ENCODE measurements at regions not wholly inside any gene's neighbourhood (a gene's known extent, or its start where the extent isn't known, plus 50 kb on each side); places are given as distances from the start of the nearest gene placed in this dataset.

DNA sequence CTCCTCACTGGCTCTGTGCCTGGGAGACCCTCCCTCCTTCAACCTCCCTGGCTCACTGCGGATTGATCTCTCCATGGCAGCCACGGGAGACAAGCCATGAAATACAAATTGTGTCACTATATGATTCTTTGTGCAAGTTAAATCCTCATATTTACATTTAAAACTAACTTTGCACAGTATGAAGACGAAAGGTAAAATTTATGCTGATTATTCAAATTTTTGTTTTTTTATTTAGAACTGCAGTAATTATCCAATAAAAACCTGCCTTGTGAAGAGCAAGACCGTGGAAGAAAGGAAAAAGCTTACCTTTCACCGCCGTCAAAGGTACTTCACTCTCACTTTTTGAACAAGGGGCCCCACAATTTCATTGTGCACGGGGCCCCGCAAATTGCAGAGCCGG lies 436.9 kb downstream of the EIPR1 start (continued):
- TF ChIP-seq ZBTB33 (IDR thresholded peaks at IDR 0.05; ENCODE audit: extremely low read depth, insufficient replicate concordance, low read length), result no peak
- TF ChIP-seq CEBPB (IDR thresholded peaks at IDR 0.05; ENCODE audit: low read depth), result no peak
- TF ChIP-seq SIN3A (IDR thresholded peaks at IDR 0.05; ENCODE audit: low read depth), result no peak
- TF ChIP-seq ZFX (IDR thresholded peaks at IDR 0.05), result no peak
- no peak for TF ChIP-seq EGR1 (IDR thresholded peaks at IDR 0.05; ENCODE audit: low read depth)
- TF ChIP-seq SP1 (IDR thresholded peaks at IDR 0.05; ENCODE audit: low read depth), result no peak
- TF ChIP-seq SRF (IDR thresholded peaks at IDR 0.05; ENCODE audit: low read depth), result no peak

DNA sequence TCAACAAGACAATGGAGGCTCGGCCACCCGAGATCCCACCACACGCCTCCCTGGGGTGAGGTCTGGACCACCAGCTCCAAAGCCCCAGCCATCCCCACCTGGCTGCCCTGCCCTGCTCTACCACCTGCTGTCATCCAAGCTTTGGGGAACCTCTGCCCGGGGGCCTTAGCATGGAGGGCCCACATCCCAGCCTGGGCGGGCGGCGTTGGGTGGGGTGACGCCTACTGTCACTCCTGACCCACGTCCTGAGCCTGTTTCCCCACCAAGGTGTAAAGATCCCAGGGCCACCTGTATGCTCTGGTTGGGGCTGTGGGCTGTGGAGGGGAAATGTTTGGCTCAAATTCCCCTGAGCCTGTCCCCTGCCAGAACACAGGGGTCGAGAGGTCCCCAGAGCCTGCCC lies 437.6 kb downstream of the EIPR1 start:
- Histone ChIP-seq H3K79me2 (ENCODE audit: insufficient read depth, low read length) (no peaks in the 10 kb centered on the region), H3K27me3 (ENCODE audit: insufficient read depth, low read length) (no peaks in the 10 kb centered on the region), H3K4me1 (ENCODE audit: control insufficient read depth in 1 of 2, insufficient read depth in 2 of 2, low read length in 2 of 2) (no peaks in the 10 kb centered on the region), H3K4me2 (ENCODE audit: low read length) (no peak overlapping the region), H2AFZ (ENCODE audit: low read depth, low read length, poor library complexity, severe bottlenecking) (no peak overlapping the region), H3K9me2 (ENCODE audit: insufficient read depth) (no peaks in the 10 kb centered on the region), H3K36me3 (ENCODE audit: control insufficient read depth in 1 of 2, insufficient read depth in 2 of 2, low read length in 2 of 2) (no peaks in the 10 kb centered on the region), H3K4me3 (replicated peaks in 1 of 2; ENCODE audit: low read depth in 1 of 2, low read length in 2 of 2) (no peak overlapping the region), H3K9ac (ENCODE audit: low read length) (no peak overlapping the region), H4K20me1 (ENCODE audit: insufficient read depth) (no peaks in the 10 kb centered on the region), H3K9me3 (ENCODE audit: control insufficient read depth in 1 of 2, insufficient read depth in 1 of 2, low read depth in 1 of 2, low read length in 2 of 2) (no peaks in the 10 kb centered on the region), H3K27ac (ENCODE audit: low read depth, low read length) (no peak overlapping the region)
- ChIA-PET CTCF (no interaction called here), POLR2A (no interaction called here), RAD21 (ENCODE audit: low non-redundant PET in 1 of 2, low total read pairs in 2 of 2, uncharacterized antibody in 2 of 2, unreplicated experiment in 2 of 2) (no interaction called here)
- no peak for ATAC-seq
- no peak for TF ChIP-seq FOSL1 (IDR thresholded peaks at IDR 0.05; ENCODE audit: low read depth)
- BruUV-seq (replicated peaks), result no TSS peak
- intact Hi-C loops (cut with micrococcal nuclease), result no loop called here
- no peak for DNase-seq (ENCODE audit: low read depth, low spot score)

All from HCT116 (cell line).